Type B pancreatic cell (in vitro differentiated cells): ENCODE measurements at regions not wholly inside any gene's neighbourhood (a gene's known extent, or its start where the extent isn't known, plus 50 kb on each side); places are given as distances from the start of the nearest gene placed in this dataset.

Source experiments
- DNase-seq: peaks from one replicate; pipeline ENCODE4 v3.0.0; 2021; ENCODE audit warnings: mixed read lengths; ENCODE audit not compliant: unreplicated experiment; ENCODE audit errors: extremely low spot score
- H3K27ac Mint-ChIP-seq: 2 replicates; pipeline ENCODE4 v1.8.0; 2021; ENCODE audit warnings: mild to moderate bottlenecking, mixed read lengths
- H3K27me3 Mint-ChIP-seq: 2 replicates; pipeline ENCODE4 v1.8.0; 2021; ENCODE audit warnings: mixed read lengths
- H3K36me3 Mint-ChIP-seq: 2 replicates; pipeline ENCODE4 v1.8.0; 2021; ENCODE audit warnings: mixed read lengths
- H3K4me1 Mint-ChIP-seq: one replicate; pipeline ENCODE4 v1.8.0; 2021; ENCODE audit warnings: mixed read lengths; ENCODE audit not compliant: unreplicated experiment
- H3K4me3 Mint-ChIP-seq: 2 replicates; pipeline ENCODE4 v1.8.0; 2021; ENCODE audit warnings: mild to moderate bottlenecking, mixed read lengths
- H3K9me3 Mint-ChIP-seq: 2 replicates; pipeline ENCODE4 v1.8.0; 2021; ENCODE audit warnings: mixed read lengths
- CTCF ChIP-seq: fragments of 200-600 bp; sonication (generic); conservative IDR thresholded peaks from 2 replicates; pipeline ENCODE4 v1.5.0; 2021; ENCODE audit warnings: antibody characterized with exemption, mild to moderate bottlenecking

- no peaks in the 10 kb centered on the region for H3K36me3 Mint-ChIP-seq
- H3K27me3 Mint-ChIP-seq, result peaks cover 8% of the 10 kb centered on the region
- H3K27ac Mint-ChIP-seq, result no peak overlapping the region
- no peak for TF ChIP-seq CTCF
- H3K9me3 Mint-ChIP-seq, result no peaks in the 10 kb centered on the region
- H3K4me3 Mint-ChIP-seq, result no peak overlapping the region
- DNase-seq, result no peak
- peaks cover 6% of the 10 kb centered on the region for H3K4me1 Mint-ChIP-seq
Observed at GRCh38 chr16:26330654-26331053, 638.9 kb downstream of the HS3ST4 start.

DNA sequence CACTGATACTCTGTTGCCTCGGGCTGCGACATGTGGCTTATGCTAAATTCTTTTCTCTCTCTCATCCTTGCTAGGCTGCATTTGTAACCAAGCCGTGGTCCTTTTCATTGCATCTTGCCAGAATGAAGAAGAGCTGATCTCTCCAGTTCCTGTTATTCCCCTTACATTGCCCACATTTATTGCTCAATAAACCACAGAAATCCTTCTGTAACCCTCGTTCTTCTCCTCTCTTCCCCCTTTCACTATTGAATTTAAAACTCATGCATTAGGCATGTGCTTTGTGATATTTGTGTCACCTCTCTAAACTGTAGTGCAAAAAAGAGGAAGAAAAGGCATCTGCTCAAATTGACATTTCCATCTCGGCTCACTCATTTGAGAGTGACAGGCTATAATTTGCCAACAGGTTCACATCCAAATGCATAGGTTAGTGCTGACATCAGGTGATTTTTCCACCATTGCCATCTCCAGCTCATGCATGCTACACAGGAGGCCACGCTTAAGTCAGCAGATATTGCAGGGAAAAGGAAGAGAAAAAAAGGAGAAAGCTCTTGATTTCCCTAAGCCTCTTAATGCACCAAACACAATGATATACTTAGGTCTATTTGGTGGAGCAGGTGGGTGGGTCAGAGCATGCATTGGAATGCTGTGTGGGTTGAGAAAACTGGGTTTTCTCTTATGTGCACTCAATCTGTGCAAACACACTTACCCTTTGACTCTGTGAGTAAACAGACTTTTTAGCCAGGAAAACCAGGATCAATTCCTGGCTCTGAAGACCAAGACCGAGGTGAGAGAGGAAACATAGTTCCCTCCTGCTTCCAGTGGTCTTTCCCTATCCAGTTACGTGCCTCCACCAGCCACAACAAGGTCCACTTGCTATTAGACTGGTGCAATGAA, 642.7 kb downstream of the HS3ST4 start:
- H3K4me1 Mint-ChIP-seq, result peaks cover 6% of the 10 kb centered on the region
- H3K27ac Mint-ChIP-seq, result no peak overlapping the region
- no peak for DNase-seq
- H3K4me3 Mint-ChIP-seq, result no peak overlapping the region
- H3K27me3 Mint-ChIP-seq, result peaks cover 4% of the 10 kb centered on the region
- TF ChIP-seq CTCF, result no peak
- no peaks in the 10 kb centered on the region for H3K9me3 Mint-ChIP-seq
- no peaks in the 10 kb centered on the region for H3K36me3 Mint-ChIP-seq

DNA sequence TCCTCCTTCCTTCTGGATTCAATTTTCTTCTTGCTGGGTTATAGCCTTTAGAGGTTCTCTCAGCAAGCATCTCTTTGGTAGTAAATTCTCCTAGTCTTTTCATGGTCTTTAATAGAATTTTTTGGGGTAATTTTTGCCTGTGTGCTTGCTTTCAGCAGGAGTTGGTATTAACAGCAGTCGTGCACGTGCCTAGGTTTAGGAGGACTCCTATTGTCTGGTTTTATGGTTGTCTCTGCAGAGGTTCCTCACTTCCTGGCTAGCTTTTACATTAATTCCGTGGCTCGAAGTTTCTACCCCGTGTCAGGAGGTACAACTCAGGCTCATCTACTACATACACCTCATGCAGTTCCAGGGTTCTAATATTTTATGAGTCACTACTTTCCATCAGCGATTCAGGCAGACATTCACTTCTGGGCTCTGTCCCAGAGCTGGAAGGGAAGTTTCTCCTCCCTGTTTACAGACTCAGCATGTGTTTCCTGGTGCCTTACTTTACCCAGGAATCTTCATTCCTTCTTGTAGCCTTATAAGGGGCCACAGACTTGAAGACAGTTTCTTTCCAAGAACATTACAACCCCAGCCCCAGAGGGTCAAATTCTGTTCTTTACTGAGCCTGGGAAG, 643.6 kb downstream of the HS3ST4 start:
- TF ChIP-seq CTCF, result no peak
- no peak for DNase-seq
- no peak overlapping the region for H3K27ac Mint-ChIP-seq
- no peaks in the 10 kb centered on the region for H3K36me3 Mint-ChIP-seq
- H3K27me3 Mint-ChIP-seq, result peaks cover 4% of the 10 kb centered on the region
- peaks cover 6% of the 10 kb centered on the region for H3K4me1 Mint-ChIP-seq
- H3K9me3 Mint-ChIP-seq, result no peaks in the 10 kb centered on the region
- H3K4me3 Mint-ChIP-seq, result no peak overlapping the region

DNA sequence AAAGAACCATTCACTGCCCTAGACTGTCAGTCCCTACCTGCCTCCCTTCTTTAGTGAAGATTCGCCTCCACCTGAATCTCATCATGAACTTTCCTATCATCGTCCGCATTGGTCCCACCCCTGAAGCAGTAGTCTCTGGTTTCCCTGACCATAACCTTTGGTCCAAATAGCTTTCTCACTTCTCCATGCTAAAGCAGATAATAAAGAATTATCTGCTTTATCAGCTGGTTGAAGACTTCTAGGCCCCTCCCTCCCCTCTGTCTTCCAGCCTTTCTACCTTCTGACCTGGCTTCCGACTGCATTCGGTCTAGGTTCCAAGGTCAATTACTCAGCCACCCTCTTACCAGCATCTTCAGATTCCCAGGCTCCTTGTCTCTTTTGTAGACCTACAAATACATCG, 650.9 kb downstream of the HS3ST4 start:
- no peak overlapping the region for H3K27ac Mint-ChIP-seq
- DNase-seq, result no peak
- no peaks in the 10 kb centered on the region for H3K4me1 Mint-ChIP-seq
- H3K4me3 Mint-ChIP-seq, result no peak overlapping the region
- H3K9me3 Mint-ChIP-seq, result no peaks in the 10 kb centered on the region
- TF ChIP-seq CTCF, result no peak
- H3K36me3 Mint-ChIP-seq, result no peaks in the 10 kb centered on the region
- H3K27me3 Mint-ChIP-seq, result peaks cover 6% of the 10 kb centered on the region

- Mint-ChIP-seq H3K4me3 (no peak overlapping the region), H3K27ac (no peak overlapping the region), H3K4me1 (no peaks in the 10 kb centered on the region), H3K9me3 (no peaks in the 10 kb centered on the region), H3K27me3 (peaks cover 6% of the 10 kb centered on the region), H3K36me3 (no peaks in the 10 kb centered on the region)
- no peak for TF ChIP-seq CTCF
- no peak for DNase-seq
Observed at GRCh38 chr16:26344240-26344776, 652.5 kb downstream of the HS3ST4 start.
